ENCODE measurements at regions not wholly inside any gene's neighbourhood (a gene's known extent, or its start where the extent isn't known, plus 50 kb on each side); places are given as distances from the start of the nearest gene placed in this dataset.

DNA sequence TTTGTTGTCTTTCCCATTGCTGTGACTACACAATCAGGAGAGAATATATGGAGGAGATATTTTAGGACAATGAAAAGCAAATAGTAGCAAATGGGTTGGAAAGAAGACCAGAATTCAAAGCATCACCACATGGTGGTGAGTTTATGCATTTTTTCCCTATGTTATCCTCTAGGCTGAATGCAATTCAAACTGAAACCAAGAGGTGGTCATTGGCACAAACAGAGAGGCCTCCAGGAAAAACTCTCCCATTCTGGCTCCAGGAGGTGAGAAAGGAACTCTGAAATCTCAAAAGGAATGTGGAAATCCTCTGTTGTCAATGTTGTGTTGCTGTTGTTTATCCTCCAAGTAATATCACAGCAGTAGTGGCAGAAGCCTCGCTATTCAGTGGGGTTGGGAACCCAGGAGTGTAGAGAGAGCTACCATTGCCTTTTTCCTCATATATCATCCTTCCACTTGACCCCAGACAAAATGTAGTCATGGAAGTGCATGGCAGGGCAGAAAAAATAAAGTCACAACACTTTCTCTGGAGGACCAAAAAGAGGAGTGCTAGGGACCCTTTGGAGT is 819.1 kb downstream of the GRID1 start:
- no peak for TF ChIP-seq POLR2A (IDR thresholded peaks at IDR 0.05)
- TF ChIP-seq, protein P1, sequence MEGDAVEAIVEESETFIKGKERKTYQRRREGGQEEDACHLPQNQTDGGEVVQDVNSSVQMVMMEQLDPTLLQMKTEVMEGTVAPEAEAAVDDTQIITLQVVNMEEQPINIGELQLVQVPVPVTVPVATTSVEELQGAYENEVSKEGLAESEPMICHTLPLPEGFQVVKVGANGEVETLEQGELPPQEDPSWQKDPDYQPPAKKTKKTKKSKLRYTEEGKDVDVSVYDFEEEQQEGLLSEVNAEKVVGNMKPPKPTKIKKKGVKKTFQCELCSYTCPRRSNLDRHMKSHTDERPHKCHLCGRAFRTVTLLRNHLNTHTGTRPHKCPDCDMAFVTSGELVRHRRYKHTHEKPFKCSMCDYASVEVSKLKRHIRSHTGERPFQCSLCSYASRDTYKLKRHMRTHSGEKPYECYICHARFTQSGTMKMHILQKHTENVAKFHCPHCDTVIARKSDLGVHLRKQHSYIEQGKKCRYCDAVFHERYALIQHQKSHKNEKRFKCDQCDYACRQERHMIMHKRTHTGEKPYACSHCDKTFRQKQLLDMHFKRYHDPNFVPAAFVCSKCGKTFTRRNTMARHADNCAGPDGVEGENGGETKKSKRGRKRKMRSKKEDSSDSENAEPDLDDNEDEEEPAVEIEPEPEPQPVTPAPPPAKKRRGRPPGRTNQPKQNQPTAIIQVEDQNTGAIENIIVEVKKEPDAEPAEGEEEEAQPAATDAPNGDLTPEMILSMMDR (IDR thresholded peaks at IDR 0.05): no peak
- no peak for TF ChIP-seq EP300 (IDR thresholded peaks at IDR 0.05)
- no peak for TF ChIP-seq POLR2AphosphoS5 (IDR thresholded peaks at IDR 0.05)
